Endothelial cell of umbilical vein (primary cell): ENCODE measurements at regions not wholly inside any gene's neighbourhood (a gene's known extent, or its start where the extent isn't known, plus 50 kb on each side); places are given as distances from the start of the nearest gene placed in this dataset.

Source experiments
- BruUV-seq: library from RNA; stranded (reverse); fragments of 400-500 nt; replicated peaks from 2 replicates; lab custom pipeline; 2021; lab: Mats Ljungman, UMichigan
- CTCF ChIA-PET: fragments of 300-600, 350-600 bp; sonication (Branson Sonifier 250); formaldehyde crosslinking; loops from one replicate; lab custom pipeline; 2021; ENCODE audit warnings: antibody characterized with exemption, inconsistent platforms; lab: Charles Lee
- POLR2A ChIA-PET: fragments of 300-600, 350-600 bp; sonication (Branson Sonifier 250); formaldehyde crosslinking; loops from one replicate; lab custom pipeline; 2021; ENCODE audit warnings: antibody characterized with exemption, inconsistent platforms; lab: Charles Lee
- DNase-seq: peaks from one replicate; pipeline ENCODE4 v3.0.0-alpha.2; 2011; ENCODE audit warnings: low read depth, low spot score
- FAIRE-seq: peaks from 2 replicates; lab custom pipeline; 2011; peaks lifted over from hg19 to GRCh38; lab: Jason Lieb, UNC
- H2AFZ ChIP-seq: 2 replicates; pipeline ENCODE4 v1.6.0; 2012; ENCODE audit warnings: low read depth, low read length, control low read depth, inconsistent platforms
- H3K27ac ChIP-seq: 2 replicates; pipeline ENCODE4 v1.5.1; 2011; ENCODE audit warnings: low read depth, mild to moderate bottlenecking, control low read depth, low read length, moderate library complexity; ENCODE audit not compliant: insufficient read depth
- H3K27me3 ChIP-seq, 2 experiments: 2 replicates each; pipeline versions ENCODE4 v1.6.0 to v1.6.1; 2011; ENCODE audit warnings: low read length in 2 of 2, mixed read lengths in 1 of 2; ENCODE audit not compliant: control insufficient read depth in 2 of 2, insufficient read depth in 2 of 2
- H3K36me3 ChIP-seq, 2 experiments: 2 replicates in 1 of 2; 3 replicates in 1 of 2; pipeline ENCODE4 v1.5.1; 2011; ENCODE audit warnings: low read length in 2 of 2, mild to moderate bottlenecking in 1 of 2, moderate library complexity in 1 of 2; ENCODE audit not compliant: control insufficient read depth in 2 of 2, insufficient read depth in 2 of 2; ENCODE audit errors: extremely low read depth in 1 of 2
- H3K4me1 ChIP-seq: 3 replicates; pipeline ENCODE4 v1.5.1; 2011; ENCODE audit warnings: mild to moderate bottlenecking, low read length; ENCODE audit not compliant: control insufficient read depth, insufficient read depth; ENCODE audit errors: extremely low read depth
- H3K4me2 ChIP-seq: 2 replicates; pipeline ENCODE4 v1.6.1; 2011; ENCODE audit warnings: low read length, control low read depth, mixed read lengths; ENCODE audit not compliant: insufficient read depth
- H3K4me3 ChIP-seq, 3 experiments: fragments of 200-600 bp in 1 of 3; sonication (generic), shearing (Covaris generic) in 1 of 3; replicated peaks in 1 of 3; 2 replicates each; pipeline ENCODE4 v1.5.1; 2011 to 2016; ENCODE audit warnings: control low read depth in 3 of 3, low read length in 3 of 3, mild to moderate bottlenecking in 2 of 3, inconsistent platforms in 1 of 3, low read depth in 1 of 3, moderate library complexity in 1 of 3; ENCODE audit not compliant: insufficient read depth in 1 of 3
- H3K79me2 ChIP-seq: 2 replicates; pipeline ENCODE4 v1.6.0; 2012; ENCODE audit warnings: low read length, inconsistent platforms; ENCODE audit not compliant: control insufficient read depth, insufficient read depth
- H3K9ac ChIP-seq: replicated peaks from 2 replicates; pipeline ENCODE3; 2011; ENCODE audit warnings: low read length, control low read depth; ENCODE audit not compliant: insufficient read depth; ENCODE audit errors: extremely low read depth
- H3K9me1 ChIP-seq: replicated peaks from 3 replicates; pipeline ENCODE4 v1.6.0; 2011; ENCODE audit warnings: mild to moderate bottlenecking, low read length; ENCODE audit not compliant: control insufficient read depth, insufficient read depth; ENCODE audit errors: extremely low read depth
- H3K9me3 ChIP-seq: replicated peaks from 2 replicates; pipeline ENCODE4 v1.5.1; 2012; ENCODE audit warnings: low read length, inconsistent platforms; ENCODE audit not compliant: control insufficient read depth, insufficient read depth
- H4K20me1 ChIP-seq: replicated peaks from 2 replicates; pipeline ENCODE3; 2011; ENCODE audit warnings: mild to moderate bottlenecking, low read length; ENCODE audit not compliant: control insufficient read depth, insufficient read depth; ENCODE audit errors: extremely low read depth
- EZH2 ChIP-seq: IDR thresholded peaks from 2 replicates; pipeline ENCODE4 v1.6.1; 2012; ENCODE audit warnings: borderline replicate concordance, low read depth, mild to moderate bottlenecking, moderate library complexity, low read length, inconsistent platforms; ENCODE audit not compliant: severe bottlenecking
- FOS ChIP-seq: IDR thresholded peaks from 2 replicates; pipeline ENCODE4 v1.6.1; 2011; ENCODE audit warnings: mild to moderate bottlenecking, low read length, moderate library complexity, borderline replicate concordance; ENCODE audit not compliant: insufficient read depth
- GATA2 ChIP-seq: IDR thresholded peaks from 2 replicates; pipeline ENCODE4 v1.7.0; 2011; ENCODE audit warnings: low read depth, mild to moderate bottlenecking, moderate library complexity, mixed read lengths, low read length; ENCODE audit not compliant: insufficient read length, insufficient read depth
- JUN ChIP-seq: IDR thresholded peaks from 2 replicates; pipeline ENCODE4 v1.6.1; 2011; ENCODE audit warnings: borderline replicate concordance, low read depth; ENCODE audit not compliant: insufficient read length, insufficient read depth
- MYC ChIP-seq: IDR thresholded peaks from one replicate; pipeline ENCODE4 v1.6.1; 2011; ENCODE audit warnings: mild to moderate bottlenecking, low read depth, low read length
- POLR2A ChIP-seq: IDR thresholded peaks from 2 replicates; pipeline ENCODE4 v1.6.1; 2012; ENCODE audit warnings: low read depth, mild to moderate bottlenecking, control low read depth, low read length
- POLR2AphosphoS5 ChIP-seq: IDR thresholded peaks from 2 replicates; pipeline ENCODE4 v1.6.1; 2012; ENCODE audit warnings: low read depth, mild to moderate bottlenecking, control low read depth, low read length, moderate library complexity; ENCODE audit not compliant: insufficient read depth
- dilution Hi-C: fragments of 300-500 bp; cut with MboI; formaldehyde crosslinking; loops from one replicate; pipeline ENCODE4 v1.15.0; 2019; ENCODE audit warnings: low sequenced_read_pairs; ENCODE audit not compliant: extremely low pct_ligation_motif_present
- intact Hi-C: fragments of 100-400 bp; cut with micrococcal nuclease; formaldehyde crosslinking; loops from one replicate; pipeline ENCODE4 v1.10.0; 2022
- TF ChIP-seq, protein P1 (sequence below): IDR thresholded peaks from 2 replicates; pipeline ENCODE4 v1.6.1; 2011; ENCODE audit not compliant: insufficient read depth, insufficient read length
- TF ChIP-seq, protein P2 (sequence below), 2 donors: IDR thresholded peaks; 1 replicate in 1 of 2; 2 replicates in 1 of 2; pipeline ENCODE4 v1.5.1; 2011; ENCODE audit warnings: low read length in 2 of 2, mild to moderate bottlenecking in 2 of 2, moderate library complexity in 2 of 2, control low read depth in 1 of 2, inconsistent platforms in 1 of 2, low read depth in 1 of 2; ENCODE audit not compliant: insufficient read depth in 1 of 2; ENCODE audit errors: extremely low read depth in 1 of 2

DNA sequence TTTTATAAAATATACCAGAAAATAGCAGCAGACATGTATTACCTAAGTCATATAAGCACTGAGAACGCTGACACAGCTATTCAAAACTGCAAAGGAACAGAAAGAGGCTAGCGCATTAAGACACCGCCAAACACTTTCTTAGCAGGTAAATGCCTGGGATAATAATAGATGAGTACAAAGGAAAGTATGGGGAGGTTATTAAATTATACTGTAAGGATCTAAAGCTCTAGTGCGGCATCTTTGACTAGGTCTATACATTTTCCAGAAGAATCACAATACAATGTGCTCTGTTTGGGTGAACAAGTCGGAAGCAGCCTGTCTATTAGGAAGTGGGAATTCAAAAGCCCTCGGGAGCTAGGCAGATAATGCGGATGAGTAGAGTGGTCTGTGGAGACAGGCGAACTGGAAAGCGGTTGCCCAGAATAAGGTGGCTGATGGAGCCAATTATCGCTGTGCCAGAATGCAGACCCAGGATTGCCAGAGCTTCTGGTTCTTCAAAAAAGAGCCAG lies 443.6 kb upstream of the TENM3 start:
- no peaks in the 10 kb centered on the region for H3K27me3 ChIP-seq
- intact Hi-C loops = no loop called here
- no peaks in the 10 kb centered on the region for H3K79me2 ChIP-seq
- H2AFZ ChIP-seq = no peak overlapping the region
- ChIA-PET CTCF (no interaction called here), POLR2A (interaction anchor here (0.5 kb wide), 1 partner anchor 597 kb away, joined by 3 read pairs; no protein-coding TSS in a partner anchor)
- no peak for TF ChIP-seq JUN
- no peak for TF ChIP-seq POLR2A
- TF ChIP-seq, protein P1, sequence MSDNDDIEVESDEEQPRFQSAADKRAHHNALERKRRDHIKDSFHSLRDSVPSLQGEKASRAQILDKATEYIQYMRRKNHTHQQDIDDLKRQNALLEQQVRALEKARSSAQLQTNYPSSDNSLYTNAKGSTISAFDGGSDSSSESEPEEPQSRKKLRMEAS = no peak
- no peak for TF ChIP-seq MYC
- no peak for TF ChIP-seq GATA2
- no peak for TF ChIP-seq FOS
- TF ChIP-seq, protein P2, sequence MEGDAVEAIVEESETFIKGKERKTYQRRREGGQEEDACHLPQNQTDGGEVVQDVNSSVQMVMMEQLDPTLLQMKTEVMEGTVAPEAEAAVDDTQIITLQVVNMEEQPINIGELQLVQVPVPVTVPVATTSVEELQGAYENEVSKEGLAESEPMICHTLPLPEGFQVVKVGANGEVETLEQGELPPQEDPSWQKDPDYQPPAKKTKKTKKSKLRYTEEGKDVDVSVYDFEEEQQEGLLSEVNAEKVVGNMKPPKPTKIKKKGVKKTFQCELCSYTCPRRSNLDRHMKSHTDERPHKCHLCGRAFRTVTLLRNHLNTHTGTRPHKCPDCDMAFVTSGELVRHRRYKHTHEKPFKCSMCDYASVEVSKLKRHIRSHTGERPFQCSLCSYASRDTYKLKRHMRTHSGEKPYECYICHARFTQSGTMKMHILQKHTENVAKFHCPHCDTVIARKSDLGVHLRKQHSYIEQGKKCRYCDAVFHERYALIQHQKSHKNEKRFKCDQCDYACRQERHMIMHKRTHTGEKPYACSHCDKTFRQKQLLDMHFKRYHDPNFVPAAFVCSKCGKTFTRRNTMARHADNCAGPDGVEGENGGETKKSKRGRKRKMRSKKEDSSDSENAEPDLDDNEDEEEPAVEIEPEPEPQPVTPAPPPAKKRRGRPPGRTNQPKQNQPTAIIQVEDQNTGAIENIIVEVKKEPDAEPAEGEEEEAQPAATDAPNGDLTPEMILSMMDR (IDR thresholded peaks at IDR 0.05; ENCODE audit: extremely low read depth in 1 of 2, insufficient read depth in 1 of 2, low read depth in 1 of 2, low read length in 2 of 2) = no peak
- TF ChIP-seq EZH2 = no peak
- no peak for TF ChIP-seq POLR2AphosphoS5
- no peaks in the 10 kb centered on the region for H3K4me1 ChIP-seq
- no peak overlapping the region for H3K9ac ChIP-seq
- dilution Hi-C loops = no loop called here
- no TSS peak for BruUV-seq
- FAIRE-seq = no peak
- no peak overlapping the region for H3K4me3 ChIP-seq
- H4K20me1 ChIP-seq = no peaks in the 10 kb centered on the region
- H3K9me3 ChIP-seq = peaks cover 4% of the 10 kb centered on the region
- no peaks in the 10 kb centered on the region for H3K36me3 ChIP-seq
- DNase-seq = no peak
- H3K27ac ChIP-seq = no peak overlapping the region
- no peak overlapping the region for H3K4me2 ChIP-seq
- H3K9me1 ChIP-seq = no peaks in the 10 kb centered on the region
